CD4-positive, alpha-beta memory T cell (primary cell): ENCODE measurements at regions not wholly inside any gene's neighbourhood (a gene's known extent, or its start where the extent isn't known, plus 50 kb on each side); places are given as distances from the start of the nearest gene placed in this dataset.

Experiments used
- CTCF ChIA-PET: fragments of 350-600 bp; sonication (Branson Sonifier 250); formaldehyde crosslinking; loops from one replicate; lab custom pipeline; 2021; ENCODE audit warnings: inconsistent platforms; ENCODE audit not compliant: partially characterized antibody; lab: Charles Lee
- POLR2A ChIA-PET: fragments of 350-600 bp; sonication (Branson Sonifier 250); formaldehyde crosslinking; loops from one replicate; lab custom pipeline; 2021; ENCODE audit not compliant: partially characterized antibody; lab: Charles Lee
- DNase-seq, 5 donors: peaks; one replicate each; pipeline versions ENCODE4 v3.0.0 to v3.0.0-alpha.2; 2020 to 2022; ENCODE audit warnings: mixed read lengths in 1 of 5
- H3K27ac ChIP-seq: one replicate; pipeline ENCODE4 v1.7.0; 2013; ENCODE audit warnings: low read depth, low read length
- H3K27me3 ChIP-seq: 2 replicates; pipeline ENCODE4 v1.7.0; 2013; ENCODE audit warnings: mild to moderate bottlenecking, low read length, moderate library complexity; ENCODE audit not compliant: insufficient read depth
- H3K36me3 ChIP-seq: 2 replicates; pipeline ENCODE4 v1.7.0; 2013; ENCODE audit warnings: mild to moderate bottlenecking, low read length, moderate library complexity; ENCODE audit not compliant: insufficient read depth
- H3K4me1 ChIP-seq: 2 replicates; pipeline ENCODE4 v1.7.0; 2013; ENCODE audit warnings: mild to moderate bottlenecking, low read length, moderate library complexity; ENCODE audit not compliant: insufficient read depth
- H3K4me3 ChIP-seq, 2 donors: one replicate each; pipeline ENCODE4 v1.7.0; 2013; ENCODE audit warnings: low read length in 2 of 2, mild to moderate bottlenecking in 1 of 2
- H3K9me3 ChIP-seq, 2 donors: one replicate each; pipeline ENCODE4 v1.7.0; 2013; ENCODE audit warnings: low read length in 2 of 2, control low read depth in 1 of 2; ENCODE audit not compliant: control insufficient read depth in 1 of 2
- H3K27ac Mint-ChIP-seq, 7 donors: one replicate each; pipeline ENCODE4 v1.8.0; 2020 to 2021; ENCODE audit warnings: mixed read lengths in 7 of 7, mild to moderate bottlenecking in 6 of 7, inconsistent platforms in 3 of 7, moderate library complexity in 3 of 7
- H3K27me3 Mint-ChIP-seq, 2 donors: one replicate each; pipeline ENCODE4 v1.8.0; 2020 to 2021; ENCODE audit warnings: mixed read lengths in 2 of 2
- H3K36me3 Mint-ChIP-seq, 2 donors: one replicate each; pipeline ENCODE4 v1.8.0; 2020 to 2021; ENCODE audit warnings: mixed read lengths in 2 of 2, inconsistent platforms in 1 of 2, mild to moderate bottlenecking in 1 of 2
- H3K4me1 Mint-ChIP-seq, 4 donors: one replicate each; pipeline ENCODE4 v1.8.0; 2020 to 2021; ENCODE audit warnings: mixed read lengths in 4 of 4, mild to moderate bottlenecking in 1 of 4
- H3K4me3 Mint-ChIP-seq, 8 donors: one replicate each; pipeline ENCODE4 v1.8.0; 2020 to 2021; ENCODE audit warnings: mixed read lengths in 8 of 8, mild to moderate bottlenecking in 7 of 8, moderate library complexity in 6 of 8, inconsistent platforms in 3 of 8
- H3K9me3 Mint-ChIP-seq, 8 donors: one replicate each; pipeline ENCODE4 v1.8.0; 2020 to 2021; ENCODE audit warnings: mixed read lengths in 8 of 8, mild to moderate bottlenecking in 5 of 8, inconsistent platforms in 3 of 8, moderate library complexity in 1 of 8
- intact Hi-C: fragments of 100-400 bp; cut with micrococcal nuclease; formaldehyde crosslinking; loops from one replicate; pipeline ENCODE4 v1.15.1; 2023

GRCh38 chr15:62840526-62841268, 201.8 kb upstream of the TPM1 start:
- Mint-ChIP-seq H3K4me3 (no peak overlapping the region), H3K36me3 (no peaks in the 10 kb centered on the region), H3K4me1 (no peaks in the 10 kb centered on the region), H3K9me3 (no peaks in the 10 kb centered on the region), H3K27me3 (peaks cover 7 to 9% of the 10 kb centered on the region in 2 donors), H3K27ac (no peak overlapping the region)
- intact Hi-C loops: no loop called here
- Histone ChIP-seq H3K27ac (no peak overlapping the region), H3K4me3 (no peak overlapping the region), H3K4me1 (no peaks in the 10 kb centered on the region), H3K36me3 (no peaks in the 10 kb centered on the region), H3K27me3 (no peaks in the 10 kb centered on the region), H3K9me3 (no peaks in the 10 kb centered on the region)
- no peak for DNase-seq
- ChIA-PET CTCF (no interaction called here), POLR2A (no interaction called here)

- H3K9me3 Mint-ChIP-seq: no peaks in the 10 kb centered on the region
- Histone ChIP-seq H3K36me3 (no peaks in the 10 kb centered on the region), H3K27me3 (no peaks in the 10 kb centered on the region), H3K9me3 (no peaks in the 10 kb centered on the region), H3K4me1 (no peaks in the 10 kb centered on the region), H3K4me3 (no peak overlapping the region), H3K27ac (no peak overlapping the region)
- H3K27me3 Mint-ChIP-seq: peaks cover 7 to 9% of the 10 kb centered on the region in 2 donors
- CTCF ChIA-PET: no interaction called here
- H3K4me1 Mint-ChIP-seq: no peaks in the 10 kb centered on the region
- peak overlapping the region in 1 of 7 donors; percentile 22 for H3K27ac Mint-ChIP-seq
- no peaks in the 10 kb centered on the region for H3K36me3 Mint-ChIP-seq
- no peak for DNase-seq
- no peak overlapping the region for H3K4me3 Mint-ChIP-seq
- POLR2A ChIA-PET: no interaction called here
- intact Hi-C loops: no loop called here
These were observed 201.3 kb upstream of the TPM1 start for GRCh38 chr15:62841269-62841628.

GRCh38 chr15:62841891-62842559, 200.5 kb upstream of the TPM1 start:
- Mint-ChIP-seq H3K27ac (peak overlapping the region in 1 of 7 donors; percentile 17), H3K9me3 (peaks cover 0 to under 1% (median 0%) of the 10 kb centered on the region in 8 donors), H3K4me3 (peak overlapping the region in 1 of 8 donors; percentile 66), H3K36me3 (no peaks in the 10 kb centered on the region), H3K4me1 (no peaks in the 10 kb centered on the region), H3K27me3 (peaks cover 9 to 11% of the 10 kb centered on the region in 2 donors)
- no peak for DNase-seq
- POLR2A ChIA-PET: no interaction called here
- Histone ChIP-seq H3K9me3 (no peaks in the 10 kb centered on the region), H3K27me3 (no peaks in the 10 kb centered on the region), H3K4me3 (no peak overlapping the region), H3K27ac (no peak overlapping the region), H3K4me1 (no peaks in the 10 kb centered on the region), H3K36me3 (no peaks in the 10 kb centered on the region)
- CTCF ChIA-PET: interaction anchor here (0.9 kb wide), 1 partner anchor 251 kb away, joined by 3 read pairs; no protein-coding TSS in a partner anchor
- intact Hi-C loops: no loop called here

GRCh38 chr15:62843311-62843710, 199.2 kb upstream of the TPM1 start:
- peaks cover 0 to 4% (median 0%) of the 10 kb centered on the region in 8 donors for H3K9me3 Mint-ChIP-seq
- H3K36me3 Mint-ChIP-seq: no peaks in the 10 kb centered on the region
- no peak for DNase-seq
- no peak overlapping the region for H3K27ac ChIP-seq
- H3K4me3 ChIP-seq: no peak overlapping the region
- no peak overlapping the region for H3K27ac Mint-ChIP-seq
- no peaks in the 10 kb centered on the region for H3K9me3 ChIP-seq
- no peaks in the 10 kb centered on the region for H3K36me3 ChIP-seq
- ChIA-PET POLR2A (no interaction called here), CTCF (no interaction called here)
- intact Hi-C loops: no loop called here
- H3K4me3 Mint-ChIP-seq: no peak overlapping the region
- peaks cover 10 to 12% of the 10 kb centered on the region in 2 donors for H3K27me3 Mint-ChIP-seq
- H3K27me3 ChIP-seq: no peaks in the 10 kb centered on the region
- no peaks in the 10 kb centered on the region for H3K4me1 Mint-ChIP-seq
- H3K4me1 ChIP-seq: no peaks in the 10 kb centered on the region

GRCh38 chr15:62844564-62845240, 197.8 kb upstream of the TPM1 start:
- Mint-ChIP-seq H3K4me1 (no peaks in the 10 kb centered on the region), H3K27ac (no peak overlapping the region), H3K36me3 (no peaks in the 10 kb centered on the region), H3K27me3 (peaks cover 13 to 14% of the 10 kb centered on the region in 2 donors), H3K4me3 (no peak overlapping the region), H3K9me3 (peaks cover 0 to 4% (median 0%) of the 10 kb centered on the region in 8 donors)
- Histone ChIP-seq H3K36me3 (no peaks in the 10 kb centered on the region), H3K27ac (no peak overlapping the region), H3K4me1 (no peaks in the 10 kb centered on the region), H3K27me3 (no peaks in the 10 kb centered on the region), H3K9me3 (no peaks in the 10 kb centered on the region), H3K4me3 (no peak overlapping the region)
- intact Hi-C loops: no loop called here
- ChIA-PET POLR2A (interaction anchor here (0.6 kb wide), 1 partner anchor 11 kb away, joined by 3 read pairs; no protein-coding TSS in a partner anchor), CTCF (interaction anchor here (0.6 to 1.0 kb wide), 2 partner anchors 249 to 1712 kb away, joined by 3 read pairs; no protein-coding TSS in a partner anchor)
- DNase-seq: no peak

GRCh38 chr15:62845241-62846126, 197.1 kb upstream of the TPM1 start:
- Histone ChIP-seq H3K36me3 (no peaks in the 10 kb centered on the region), H3K9me3 (no peaks in the 10 kb centered on the region), H3K27ac (no peak overlapping the region), H3K27me3 (no peaks in the 10 kb centered on the region), H3K4me3 (no peak overlapping the region), H3K4me1 (no peaks in the 10 kb centered on the region)
- peaks cover 14 to 15% of the 10 kb centered on the region in 2 donors for H3K27me3 Mint-ChIP-seq
- no peak for DNase-seq
- no peaks in the 10 kb centered on the region for H3K36me3 Mint-ChIP-seq
- H3K4me1 Mint-ChIP-seq: no peaks in the 10 kb centered on the region
- ChIA-PET POLR2A (no interaction called here), CTCF (interaction anchor here (1.0 kb wide), 1 partner anchor 249 kb away, joined by 3 read pairs; no protein-coding TSS in a partner anchor)
- H3K27ac Mint-ChIP-seq: no peak overlapping the region
- no peak overlapping the region for H3K4me3 Mint-ChIP-seq
- intact Hi-C loops: no loop called here
- H3K9me3 Mint-ChIP-seq: peaks cover 0 to 4% (median 0%) of the 10 kb centered on the region in 8 donors
